Activated T-helper 9 cell treated with anti-CD3 and anti-CD28 coated beads, Interleukin-2, amount 50 U/mL, for 16 hours (primary cell): ENCODE measurements at regions not wholly inside any gene's neighbourhood (a gene's known extent, or its start where the extent isn't known, plus 50 kb on each side); places are given as distances from the start of the nearest gene placed in this dataset.
"Not testable (repeated sequence)": the region's sequence is repeated elsewhere in the genome, so short reads cannot be mapped to it uniquely, and the experiment has no call there.

Source experiments
- DNase-seq: peaks from one replicate; pipeline ENCODE4 v3.0.0-alpha.2; 2020; ENCODE audit warnings: low read depth

DNA sequence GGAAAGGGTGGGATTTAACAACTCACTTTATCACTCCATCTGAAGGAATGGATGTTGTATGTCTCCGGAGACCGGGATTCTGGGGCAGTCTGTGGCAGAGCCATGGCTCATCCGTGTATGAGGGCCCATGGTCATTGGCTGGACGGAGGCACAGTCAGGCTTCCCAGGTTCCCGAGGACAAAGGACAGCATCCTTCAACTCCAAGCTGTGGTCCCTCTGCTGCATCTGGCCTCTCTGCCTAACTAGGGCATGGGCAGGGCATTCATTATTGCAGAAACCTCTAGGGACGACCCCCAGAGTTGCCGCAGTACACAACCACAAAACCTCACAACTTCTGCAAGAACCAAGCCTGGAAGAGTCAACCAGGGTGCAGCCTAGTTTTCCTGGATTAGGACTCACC, 525.2 kb downstream of the GLRX3 start:
- no peak for DNase-seq

DNA sequence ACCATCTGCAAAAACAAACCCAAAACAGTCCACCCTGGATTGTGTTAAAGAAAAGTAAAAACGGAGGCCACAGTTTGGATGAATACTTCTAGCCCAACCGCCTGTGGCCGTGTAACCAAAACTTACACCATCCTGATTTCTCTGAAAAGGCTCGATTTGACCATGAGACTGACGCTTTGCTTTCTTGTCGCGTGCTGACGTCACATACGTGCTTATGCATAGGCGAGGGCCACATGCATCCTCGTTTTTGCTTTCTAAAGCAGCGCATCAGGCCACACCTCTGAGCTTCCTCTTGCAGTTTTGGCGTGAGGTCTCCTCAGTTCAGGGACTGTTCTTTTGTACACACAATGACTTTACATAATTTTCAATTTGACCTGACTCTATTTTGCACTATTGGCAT, 526.6 kb downstream of the GLRX3 start:
- no peak for DNase-seq

- DNase-seq = no peak
Measured at GRCh38 chr10:130664526-130664925, 528.3 kb downstream of the GLRX3 start.

- DNase-seq = no peak
Measured at GRCh38 chr10:130666215-130666614, 530.0 kb downstream of the GLRX3 start.

DNA sequence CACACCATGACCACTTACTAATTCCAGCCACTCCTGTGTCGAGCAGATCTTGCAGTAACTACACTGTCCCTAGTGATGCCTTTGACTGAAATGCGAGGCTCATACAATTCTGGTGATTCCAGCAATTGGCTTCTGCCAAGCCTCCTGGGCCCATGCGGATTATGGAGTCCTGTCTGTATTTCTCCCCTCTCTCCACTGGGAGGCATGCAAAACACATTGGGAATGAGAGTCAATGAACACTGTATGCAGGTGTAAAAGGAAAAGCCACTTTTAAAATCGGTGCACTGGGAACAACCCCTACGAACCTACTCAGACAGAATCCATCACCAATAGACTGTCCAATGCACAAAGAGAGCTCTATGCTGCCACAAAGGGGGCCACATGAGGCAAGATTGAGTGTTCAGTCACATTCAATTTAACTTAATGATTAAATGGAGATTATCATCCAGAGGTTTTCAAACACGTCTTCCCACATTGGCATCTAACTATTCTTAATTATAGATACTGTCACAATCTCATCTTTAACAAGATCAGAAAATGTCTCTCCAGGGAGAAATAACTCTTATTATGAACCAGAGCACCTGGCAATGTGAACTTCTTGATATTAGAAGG, 550.6 kb downstream of the GLRX3 start:
- no peak for DNase-seq

DNA sequence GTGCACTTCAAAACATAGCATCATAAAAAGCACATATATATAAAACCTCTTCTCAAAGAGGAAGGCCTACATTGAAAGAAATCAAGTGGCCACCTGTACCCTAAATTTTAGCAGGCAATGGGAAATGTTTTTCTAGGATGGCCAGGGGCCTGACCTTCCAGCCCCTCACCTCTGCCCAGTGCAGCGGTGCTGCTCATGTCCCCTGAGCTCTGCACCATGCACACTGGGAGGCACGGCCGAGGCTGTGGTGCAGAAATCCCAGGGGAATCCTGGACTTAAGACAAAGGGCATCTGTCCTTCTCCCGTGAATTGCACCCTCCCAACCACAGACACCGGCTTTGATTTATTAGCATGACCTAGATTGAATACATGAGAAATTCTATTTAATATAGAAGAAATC, 551.4 kb downstream of the GLRX3 start:
- DNase-seq = no peak

DNA sequence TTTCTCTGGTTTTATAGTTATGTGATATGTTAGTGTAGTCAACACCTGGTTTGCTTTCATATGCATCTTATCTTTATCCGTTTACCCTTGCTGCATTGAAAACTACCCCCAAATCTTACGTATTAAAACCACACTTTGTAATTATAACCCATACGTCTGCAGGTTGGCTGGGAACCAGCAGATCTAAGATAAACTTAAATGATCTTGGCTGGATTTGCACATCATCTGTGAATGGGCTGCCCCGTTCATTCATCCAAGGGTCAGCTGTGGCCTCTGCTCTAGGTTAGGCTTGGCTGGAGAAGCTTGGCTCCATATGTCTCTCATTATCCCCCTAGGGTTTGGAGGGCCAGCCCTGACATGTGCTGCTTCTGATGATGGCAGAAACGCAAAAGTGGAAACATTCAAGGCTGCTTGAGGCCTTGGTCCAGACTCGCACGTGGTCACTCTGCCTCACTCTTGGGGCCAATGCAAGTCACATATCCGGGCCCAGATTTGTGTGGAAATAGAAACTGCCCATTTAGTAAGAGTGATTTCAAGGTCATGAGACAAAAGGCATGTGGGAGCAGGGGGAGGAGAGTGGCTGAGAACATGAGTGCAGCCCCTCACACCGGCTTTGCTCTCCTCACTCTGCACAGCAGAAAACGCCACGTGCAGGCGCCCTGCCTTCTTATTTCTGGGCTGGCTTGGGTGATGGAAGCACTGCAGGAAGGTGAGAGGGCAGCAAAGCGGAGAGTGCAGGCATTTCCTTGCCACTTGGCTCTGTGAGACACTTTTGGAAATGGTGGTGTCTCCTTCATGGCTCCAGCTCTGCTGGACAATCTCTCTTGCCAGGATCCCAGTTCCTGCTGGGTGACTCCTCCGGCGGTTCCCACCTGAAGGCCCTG, 553.8 kb downstream of the GLRX3 start:
- no peak for DNase-seq

GRCh38 chr10:130691776-130692175, 555.6 kb downstream of the GLRX3 start:
- no peak for DNase-seq

GRCh38 chr10:130696870-130697269, 560.7 kb downstream of the GLRX3 start:
- no peak for DNase-seq

DNA sequence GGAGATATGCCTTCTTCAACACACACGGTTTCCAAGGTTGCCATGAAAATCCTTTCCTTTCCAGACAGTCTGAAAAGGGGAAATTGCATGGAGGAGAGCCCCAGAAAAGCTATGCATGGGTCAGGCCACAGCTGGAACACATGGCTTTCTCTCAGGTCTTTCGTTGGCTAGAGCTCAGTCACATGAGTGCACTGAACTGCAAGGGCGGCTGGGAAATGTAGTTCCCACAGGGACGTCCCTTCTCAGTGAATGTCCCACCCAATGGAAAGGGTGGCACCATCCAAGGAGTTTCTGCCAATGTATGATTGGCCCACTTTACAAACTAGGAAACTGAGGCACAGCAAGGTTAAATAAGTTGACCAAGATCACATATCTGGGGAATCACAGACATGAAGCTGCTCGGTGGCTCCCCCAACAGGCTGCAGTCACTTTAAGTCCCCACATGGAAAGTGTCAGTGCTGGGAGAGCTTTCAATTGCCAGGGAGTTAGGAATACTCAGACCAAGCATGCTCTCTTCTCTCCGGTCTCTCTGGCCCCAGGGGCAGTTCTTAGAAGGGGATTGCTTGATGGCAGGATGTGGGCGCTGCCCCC, 571.3 kb downstream of the GLRX3 start:
- DNase-seq = no peak

DNA sequence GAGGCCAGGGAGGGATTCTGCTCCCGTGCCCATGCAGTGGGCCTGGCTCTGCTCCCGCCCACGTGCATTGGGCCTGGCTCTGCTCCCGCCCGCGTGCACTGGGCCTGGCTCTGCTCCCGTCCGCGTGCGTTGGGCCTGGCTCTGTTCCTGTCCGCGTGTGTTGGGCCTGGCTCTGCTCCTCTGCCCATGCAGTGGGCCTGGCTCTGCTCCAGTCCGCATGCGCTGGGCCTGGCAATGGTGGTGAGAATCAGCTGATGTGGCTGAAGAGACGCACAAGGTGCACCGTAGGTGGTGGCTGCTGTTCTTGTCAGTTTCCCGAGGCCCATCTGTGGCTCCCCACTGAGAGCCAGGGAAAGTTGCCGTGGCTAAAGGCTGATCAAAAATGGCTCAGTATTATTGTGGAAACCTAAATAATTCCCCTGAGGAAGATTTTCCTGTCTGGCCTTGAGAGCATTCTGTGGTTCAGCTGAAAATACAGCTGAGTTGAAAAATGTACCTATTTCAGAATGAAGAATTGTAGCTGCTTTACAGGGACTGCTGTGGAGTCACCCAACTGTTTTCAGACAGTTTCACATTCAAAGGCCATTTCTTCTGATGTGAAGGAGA, 572.4 kb downstream of the GLRX3 start:
- DNase-seq = no peak

- no peak for DNase-seq
Measured at GRCh38 chr10:130709415-130709814, 573.2 kb downstream of the GLRX3 start.

DNA sequence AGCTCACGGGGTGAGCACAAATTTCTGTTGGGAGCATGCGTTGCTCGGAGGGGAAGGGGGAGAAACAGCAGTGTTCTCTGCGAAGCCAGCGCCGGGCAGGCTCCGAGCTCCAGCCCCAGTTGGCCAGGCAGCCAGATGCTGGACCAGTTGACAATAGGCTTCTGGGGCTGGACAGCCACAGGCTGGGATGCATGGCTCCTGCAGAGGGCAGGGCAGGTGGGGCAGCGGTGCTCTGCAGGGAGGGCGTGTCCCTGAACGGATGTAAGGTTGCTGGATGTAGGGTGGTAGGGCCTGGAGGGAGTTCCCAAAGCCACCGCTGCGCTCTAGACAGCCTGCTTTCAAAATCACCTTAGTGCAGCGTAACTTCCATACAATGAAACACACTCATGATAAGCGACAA, 574.9 kb downstream of the GLRX3 start:
- DNase-seq = no peak

DNA sequence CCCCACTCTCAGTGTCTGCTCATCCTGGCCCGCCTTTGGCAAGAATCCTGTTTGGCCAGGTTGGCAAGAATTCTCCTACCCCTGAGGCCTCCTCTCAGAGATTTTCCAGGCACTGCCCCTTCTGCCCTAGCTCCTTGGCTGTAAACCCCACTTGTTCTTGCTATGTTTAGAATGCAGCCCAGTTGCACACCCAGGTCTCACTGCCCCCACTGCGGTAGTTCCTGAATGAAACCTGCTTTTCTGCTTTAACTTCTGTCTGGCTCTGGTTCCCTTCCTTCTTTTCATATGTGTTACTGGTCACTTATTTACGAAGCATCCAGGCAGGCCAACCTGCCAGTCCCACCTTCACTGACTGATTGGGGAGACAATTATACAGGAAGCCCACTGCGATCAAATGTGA, 576.9 kb downstream of the GLRX3 start:
- DNase-seq = no peak

GRCh38 chr10:130713731-130714130, 577.5 kb downstream of the GLRX3 start:
- DNase-seq = no peak

DNA sequence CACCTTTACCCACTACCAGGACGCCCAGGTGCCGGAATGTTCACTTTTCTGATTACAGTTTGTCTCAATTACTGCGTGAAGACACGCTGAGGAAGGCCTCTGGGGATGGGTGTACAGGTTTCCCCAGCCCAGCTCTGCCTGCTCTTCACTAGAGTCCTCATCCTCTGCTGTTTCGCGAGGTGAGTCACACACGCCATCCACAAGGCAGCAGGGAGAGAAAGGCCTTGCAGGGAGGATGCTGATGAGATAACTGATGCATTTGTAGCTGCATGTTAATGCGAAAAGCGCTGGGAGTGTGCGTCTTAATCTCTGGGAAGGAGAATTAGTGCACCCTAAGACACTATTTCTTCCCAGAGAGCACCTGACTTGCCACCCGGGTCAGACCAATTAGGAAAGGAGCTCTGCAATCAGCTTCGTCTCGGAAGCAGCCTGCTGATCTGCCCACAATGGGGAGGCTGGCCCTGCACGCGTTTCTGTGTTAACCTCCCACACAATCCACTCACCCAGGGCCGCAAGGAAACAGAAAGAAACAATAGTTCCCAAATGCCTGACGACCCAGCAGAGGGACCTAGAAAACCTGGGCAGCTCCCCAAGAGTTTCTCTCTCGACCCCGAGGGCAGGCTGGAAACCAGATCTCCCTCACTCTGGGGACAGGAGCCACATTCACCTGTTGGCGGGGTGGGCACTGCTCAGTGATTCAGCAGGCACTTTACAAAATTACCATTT, 578.7 kb downstream of the GLRX3 start:
- DNase-seq = no peak

GRCh38 chr10:130715686-130716670, 579.8 kb downstream of the GLRX3 start:
- DNase-seq = no peak

DNA sequence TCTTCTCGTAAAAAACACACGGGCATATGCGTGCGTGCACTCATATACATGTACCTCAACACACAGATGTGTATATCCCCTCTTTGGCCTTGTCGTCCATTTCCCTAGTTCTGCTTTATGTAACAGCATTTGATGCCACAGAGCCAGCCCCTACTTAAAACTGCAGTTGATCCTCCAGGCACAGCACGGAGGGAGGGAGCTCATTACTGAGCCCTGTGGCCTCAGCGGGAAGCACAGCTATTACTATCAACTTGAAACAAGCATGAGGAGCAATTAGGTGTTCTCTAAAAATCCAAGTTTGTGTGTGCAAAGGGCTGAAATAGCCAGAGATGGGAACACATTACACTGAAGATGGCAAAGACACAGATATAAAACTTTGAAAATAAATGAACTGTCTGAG, 580.9 kb downstream of the GLRX3 start:
- no peak for DNase-seq

- not testable (repeated sequence) for DNase-seq
Measured at GRCh38 chr10:130718744-130719447, 582.7 kb downstream of the GLRX3 start.

DNA sequence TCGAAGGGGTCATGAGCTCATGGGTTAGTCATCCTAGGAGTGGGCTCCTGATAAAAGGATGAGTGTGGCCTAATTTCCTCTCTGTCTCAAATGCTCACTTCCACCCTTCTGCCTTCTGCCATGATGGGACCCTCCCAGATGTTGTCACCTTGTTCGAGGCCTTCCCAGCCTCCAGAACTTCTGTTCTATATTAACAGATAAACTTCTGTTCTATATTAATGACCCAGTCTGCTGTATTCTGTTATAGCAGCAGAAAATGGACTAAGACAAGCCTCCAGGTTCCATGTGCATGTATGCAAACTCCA, 583.2 kb downstream of the GLRX3 start:
- no peak for DNase-seq

GRCh38 chr10:130720235-130720634, 584.0 kb downstream of the GLRX3 start:
- DNase-seq = no peak
